Activated naive CD4-positive, alpha-beta T cell treated with Interleukin-2 at 50 U/mL for 16 hours (primary cell): ENCODE measurements at regions not wholly inside any gene's neighbourhood (a gene's known extent, or its start where the extent isn't known, plus 50 kb on each side); places are given as distances from the start of the nearest gene placed in this dataset.
"Not testable (repeated sequence)": the region's sequence is repeated elsewhere in the genome, so short reads cannot be mapped to it uniquely, and the experiment has no call there.

ENCODE experiments used
- DNase-seq: peaks from one replicate; pipeline ENCODE4 v3.0.0-alpha.2; 2020

GRCh38 chr5:40453689-40454088 is 226.0 kb upstream of the PTGER4 start:
- DNase-seq: no peak

DNA sequence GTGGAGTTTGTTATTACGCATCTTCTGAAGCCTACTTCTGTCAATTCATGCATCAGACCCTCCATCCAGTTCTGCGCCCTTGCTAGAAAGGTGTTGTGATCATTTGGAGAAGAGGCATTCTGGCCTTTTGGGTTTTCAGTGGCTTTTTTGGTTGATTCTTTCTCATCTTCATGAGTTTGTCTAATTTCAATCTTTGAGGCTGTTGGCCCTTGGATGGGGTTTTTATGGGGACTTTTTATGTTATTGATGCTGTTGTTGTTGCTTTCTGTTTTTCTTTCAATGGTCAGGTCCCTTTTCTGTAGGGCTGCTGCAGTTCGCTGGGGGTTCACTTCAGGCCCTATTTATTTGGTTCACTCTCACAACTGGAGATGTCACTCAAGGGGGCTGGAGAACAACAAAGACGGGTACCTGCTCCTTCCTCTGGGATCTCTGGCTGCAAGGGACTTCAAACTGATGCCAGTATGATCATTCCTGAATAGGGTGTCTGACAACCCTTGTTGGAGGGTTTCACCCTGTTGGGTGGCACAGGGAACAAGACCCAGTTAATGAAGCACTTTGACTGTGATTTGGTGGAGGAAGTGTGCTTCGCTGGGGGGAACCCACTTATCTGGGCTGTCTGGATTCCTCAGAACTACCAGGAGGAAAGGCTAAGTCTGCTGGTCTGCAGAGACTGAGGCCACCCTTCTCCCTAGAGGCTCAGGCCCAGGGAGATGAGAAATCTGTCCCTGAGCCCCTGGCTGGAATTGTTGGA is 226.7 kb upstream of the PTGER4 start:
- no peak for DNase-seq

- DNase-seq: no peak
Measured at GRCh38 chr5:40447438-40447837, 232.3 kb upstream of the PTGER4 start.

DNA sequence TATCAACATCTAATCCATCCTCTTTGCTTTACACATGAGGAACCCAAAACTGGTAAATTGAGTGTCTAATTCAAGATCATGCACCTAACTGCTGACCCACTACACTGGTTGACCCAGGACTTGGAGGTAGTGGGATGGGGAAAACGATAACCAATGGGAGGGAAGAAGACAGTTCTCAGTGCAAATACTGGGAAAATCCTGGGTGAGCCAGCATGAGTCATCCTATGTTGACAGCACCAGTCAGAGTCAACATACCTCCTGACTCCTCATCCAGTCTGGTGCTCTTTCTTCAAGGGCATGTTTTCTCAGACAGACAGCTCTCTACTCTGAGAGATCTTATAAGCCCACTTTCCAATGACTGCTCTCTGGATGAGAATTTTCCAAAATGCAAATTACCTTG is 232.8 kb upstream of the PTGER4 start:
- no peak for DNase-seq

- no peak for DNase-seq
Measured at GRCh38 chr5:40442346-40442745, 237.4 kb upstream of the PTGER4 start.

DNA sequence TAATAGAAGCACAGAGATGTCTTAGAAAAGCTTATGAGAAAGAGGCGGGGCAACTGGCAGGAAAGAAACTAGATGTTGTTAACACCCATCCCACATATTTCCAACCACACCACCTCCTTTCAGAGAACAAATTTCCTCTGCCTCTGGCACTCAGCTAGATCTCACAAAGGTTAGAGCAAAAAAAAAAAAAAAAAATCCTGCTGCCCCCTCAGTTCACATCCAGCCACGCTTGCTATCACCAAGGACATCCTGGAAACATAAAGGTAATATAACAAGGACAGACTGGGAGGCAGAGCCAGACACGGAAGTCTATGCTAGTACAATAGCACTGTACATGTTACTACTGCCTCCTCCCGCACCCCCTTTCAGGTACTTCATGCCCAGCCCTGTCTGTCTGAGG is 238.0 kb upstream of the PTGER4 start:
- DNase-seq: peak; percentile 56

- no peak for DNase-seq
Measured at GRCh38 chr5:40440746-40441145, 239.0 kb upstream of the PTGER4 start.

DNA sequence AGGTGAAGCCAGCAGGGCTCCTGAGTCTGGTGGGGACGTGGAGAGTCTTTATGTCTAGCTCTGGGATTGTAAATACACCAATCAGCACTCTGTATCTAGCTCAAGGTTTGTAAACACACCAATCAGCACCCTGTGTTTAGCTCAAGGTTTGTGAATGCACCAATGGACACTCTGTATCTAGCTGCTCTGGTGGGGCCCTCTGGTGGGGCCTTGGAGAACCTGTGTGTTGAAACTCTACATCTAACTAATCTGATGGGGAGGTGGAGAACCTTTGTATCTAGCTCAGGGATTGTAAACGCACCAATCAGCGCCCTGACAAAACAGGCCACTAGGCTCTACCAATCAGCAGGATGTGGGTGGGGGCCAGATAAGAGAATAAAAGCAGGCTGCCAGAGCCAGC is 240.6 kb upstream of the PTGER4 start:
- DNase-seq: peak; percentile 32

GRCh38 chr5:40438646-40439045 is 241.1 kb upstream of the PTGER4 start:
- not testable (repeated sequence) for DNase-seq

DNA sequence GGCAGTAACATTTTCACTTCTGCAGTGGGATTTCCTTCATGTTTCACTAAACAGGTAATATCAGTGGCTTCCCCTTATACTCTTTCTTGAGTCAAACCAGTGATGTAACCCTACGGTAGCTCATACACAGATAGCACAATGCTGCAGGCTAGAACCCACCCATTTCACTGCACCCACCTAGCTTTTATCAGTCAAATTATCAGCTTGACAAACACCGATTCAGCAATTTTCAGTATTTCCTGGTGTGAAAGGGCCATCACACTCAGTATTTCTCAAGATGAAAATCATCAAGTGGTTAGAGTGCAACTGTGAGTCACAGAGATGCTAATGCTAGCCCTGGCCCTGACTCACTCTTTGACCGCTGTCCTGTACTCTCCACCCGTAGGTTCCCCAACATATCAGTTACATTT is 242.3 kb upstream of the PTGER4 start:
- DNase-seq: peak; percentile 35

DNA sequence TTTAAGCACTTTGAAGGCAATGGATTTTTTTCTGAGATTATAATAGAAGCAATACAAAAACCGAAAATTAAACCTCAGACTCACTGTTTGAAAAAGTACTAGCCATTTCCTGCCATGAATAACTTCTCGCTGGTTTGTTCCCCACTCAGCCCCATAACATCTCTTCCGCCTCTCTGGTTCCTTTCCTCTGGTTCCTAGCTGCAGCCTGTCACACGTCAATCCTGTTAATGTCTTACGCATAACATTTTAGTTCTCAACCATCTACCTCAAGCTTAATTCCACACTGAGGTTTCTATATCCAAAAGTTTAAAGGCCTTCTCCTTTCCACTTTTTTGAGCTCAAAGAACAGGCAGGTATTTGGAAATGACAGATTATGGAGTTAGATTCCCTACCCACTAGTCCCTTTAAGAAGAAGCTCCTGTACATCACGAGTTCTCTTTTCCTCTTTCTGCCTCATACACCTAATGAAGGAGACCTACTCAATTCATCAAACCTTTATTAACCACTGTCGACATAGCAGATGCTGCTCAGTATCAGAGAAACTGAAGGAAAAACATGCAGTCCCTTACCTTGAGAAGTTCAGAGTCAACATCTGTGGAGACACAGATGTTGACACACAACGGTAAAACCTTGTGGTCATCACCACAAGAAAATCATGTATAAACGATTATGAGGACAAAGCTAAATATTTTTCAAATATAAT is 243.0 kb upstream of the PTGER4 start:
- DNase-seq: peak; percentile 44

- DNase-seq: not testable (repeated sequence)
Measured at GRCh38 chr5:40435706-40436105, 244.0 kb upstream of the PTGER4 start.

GRCh38 chr5:40432836-40433235 is 246.9 kb upstream of the PTGER4 start:
- DNase-seq: no peak

GRCh38 chr5:40431734-40432133 is 248.0 kb upstream of the PTGER4 start:
- no peak for DNase-seq

- DNase-seq: no peak
Measured at GRCh38 chr5:40430101-40430710, 249.5 kb upstream of the PTGER4 start.

DNA sequence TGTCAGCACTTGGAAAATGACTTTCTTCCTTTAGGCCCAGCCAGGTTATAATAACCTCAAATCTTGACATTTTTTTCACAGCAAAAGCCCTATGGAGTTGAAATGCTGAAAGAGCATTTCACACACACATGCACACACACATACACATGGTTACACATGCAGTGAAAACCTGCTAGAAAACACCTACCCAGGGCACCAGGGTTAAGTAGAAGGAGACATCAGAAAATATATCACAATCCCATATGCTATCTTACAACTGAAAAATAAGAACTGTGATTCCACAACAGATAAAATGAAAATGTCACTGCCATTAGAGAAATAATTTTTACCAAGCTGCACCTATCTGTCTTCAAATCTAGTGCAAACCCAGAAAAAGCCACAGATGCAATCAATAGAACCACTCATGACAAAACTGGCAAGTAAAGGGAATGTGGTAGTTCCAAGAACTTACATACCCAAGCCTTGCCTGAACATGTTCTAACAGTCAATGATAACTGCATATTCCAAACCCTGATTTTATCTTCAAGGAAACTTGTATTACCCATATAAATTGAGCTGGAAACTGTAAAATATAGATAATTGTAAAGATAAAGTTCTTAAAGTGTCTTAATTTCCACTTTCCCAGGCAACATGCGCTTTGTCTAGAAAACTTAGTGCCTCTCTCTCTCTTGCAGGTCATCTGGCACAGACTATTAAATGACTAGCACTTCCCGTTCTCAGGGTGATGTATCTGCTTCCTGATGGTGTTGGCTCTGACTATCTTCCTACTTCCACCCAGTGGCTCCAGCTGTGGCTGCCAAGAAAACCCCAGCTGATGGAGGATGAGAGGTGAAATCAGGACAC is 250.2 kb upstream of the PTGER4 start:
- no peak for DNase-seq

DNA sequence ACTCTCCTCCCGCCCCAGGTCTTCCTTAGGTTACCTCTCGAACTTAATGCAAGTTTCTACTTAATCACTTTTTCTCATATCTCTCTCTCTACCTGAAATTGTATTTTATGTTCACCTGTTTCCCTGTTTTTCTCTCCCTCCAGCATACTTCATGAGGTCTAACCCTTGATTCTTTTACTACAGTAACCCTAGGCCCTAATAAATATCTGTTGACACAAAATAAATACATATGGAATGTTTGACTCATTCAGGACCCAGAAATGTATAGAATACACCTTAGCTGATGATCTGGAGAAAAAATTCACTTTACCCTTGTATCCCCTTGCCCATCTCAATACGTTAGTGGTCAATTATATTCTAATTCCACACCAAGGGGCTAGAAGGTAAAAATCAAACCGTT is 250.9 kb upstream of the PTGER4 start:
- no peak for DNase-seq

GRCh38 chr5:40428126-40428525 is 251.6 kb upstream of the PTGER4 start:
- no peak for DNase-seq

- not testable (repeated sequence) for DNase-seq
Measured at GRCh38 chr5:40417046-40417810, 262.5 kb upstream of the PTGER4 start.

DNA sequence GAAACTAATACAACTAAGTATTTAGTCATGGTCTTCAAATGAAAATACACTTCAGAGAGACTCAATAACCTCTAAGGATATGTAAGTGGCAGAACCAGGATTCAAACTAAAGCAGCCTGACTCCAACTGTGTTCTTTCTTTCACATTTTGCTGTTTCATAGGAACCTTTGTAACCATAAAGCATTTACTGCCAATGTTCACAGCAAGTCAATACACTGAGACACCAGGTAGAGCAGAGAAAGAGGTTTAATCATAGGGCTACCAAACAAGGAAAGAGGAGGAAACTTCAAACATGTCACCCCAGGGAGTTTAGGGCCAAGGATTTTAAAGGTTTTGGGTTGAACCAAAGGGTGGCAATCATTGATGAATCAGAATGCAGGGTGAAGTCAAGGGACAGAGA is 263.1 kb upstream of the PTGER4 start:
- DNase-seq: no peak

DNA sequence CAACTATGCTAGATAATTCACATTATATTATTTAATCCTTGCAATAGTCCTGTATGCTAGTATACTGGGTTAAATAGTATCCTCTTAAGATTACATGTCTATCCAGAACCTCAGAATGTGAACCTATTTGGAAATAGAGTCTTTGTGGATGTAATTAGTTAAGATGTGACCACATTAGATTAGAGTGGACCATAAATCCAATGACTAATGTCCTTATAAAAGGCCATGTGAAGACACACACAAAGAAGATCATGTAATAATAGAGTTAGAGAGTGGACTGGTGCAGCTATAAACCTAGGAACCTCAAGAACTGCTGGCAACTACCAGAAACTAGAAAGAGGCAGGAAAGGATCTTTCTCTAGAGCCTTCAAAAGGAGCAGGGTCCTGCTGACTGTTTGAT is 263.6 kb upstream of the PTGER4 start:
- no peak for DNase-seq

DNA sequence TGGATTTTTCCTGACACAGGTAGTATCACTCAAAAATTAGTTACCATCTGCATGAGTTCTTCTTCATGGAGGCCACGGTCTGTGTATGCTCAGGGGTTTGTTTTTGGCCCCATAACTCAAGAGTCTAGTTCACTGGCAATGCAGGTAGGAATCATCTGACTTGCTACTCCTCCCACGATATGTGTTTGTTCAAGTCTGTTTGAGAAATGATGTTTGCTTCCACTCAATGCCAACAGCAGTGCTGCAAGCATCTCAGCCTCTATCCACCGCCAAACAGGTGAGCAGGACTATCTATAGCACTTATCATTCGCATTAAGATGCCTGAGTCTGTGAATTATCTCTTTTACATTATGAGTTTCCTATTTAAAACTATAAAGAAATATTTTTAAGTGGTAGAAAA is 264.8 kb upstream of the PTGER4 start:
- no peak for DNase-seq
